Chondrocyte (in vitro differentiated cells): ENCODE measurements at regions not wholly inside any gene's neighbourhood (a gene's known extent, or its start where the extent isn't known, plus 50 kb on each side); places are given as distances from the start of the nearest gene placed in this dataset.

ENCODE experiments used
- DNase-seq: peaks from one replicate; pipeline ENCODE4 v3.0.0; 2021; ENCODE audit warnings: mixed read lengths, low spot score
- H3K27ac Mint-ChIP-seq: one replicate; pipeline ENCODE4 v1.8.0; 2021; ENCODE audit warnings: mild to moderate bottlenecking, moderate library complexity, mixed read lengths; ENCODE audit not compliant: unreplicated experiment
- H3K27me3 Mint-ChIP-seq: 2 replicates; pipeline ENCODE4 v1.8.0; 2021; ENCODE audit warnings: low read depth, mixed read lengths
- H3K36me3 Mint-ChIP-seq: 2 replicates; pipeline ENCODE4 v1.8.0; 2021; ENCODE audit warnings: low read depth, mixed read lengths
- H3K4me1 Mint-ChIP-seq: 2 replicates; pipeline ENCODE4 v1.8.0; 2021; ENCODE audit warnings: low read depth, mild to moderate bottlenecking, mixed read lengths
- H3K4me3 Mint-ChIP-seq: one replicate; pipeline ENCODE4 v1.8.0; 2021; ENCODE audit warnings: mild to moderate bottlenecking, moderate library complexity, mixed read lengths; ENCODE audit not compliant: unreplicated experiment
- H3K9me3 Mint-ChIP-seq: 2 replicates; pipeline ENCODE4 v1.8.0; 2021; ENCODE audit warnings: low read depth, mixed read lengths
- CTCF ChIP-seq: fragments of 200-600 bp; sonication (generic); IDR thresholded peaks from 2 replicates; pipeline ENCODE4 v1.5.0; 2021; ENCODE audit warnings: antibody characterized with exemption, mild to moderate bottlenecking, moderate library complexity

- Mint-ChIP-seq H3K27ac (no peak overlapping the region), H3K9me3 (no peaks in the 10 kb centered on the region), H3K4me1 (peaks cover 8% of the 10 kb centered on the region), H3K27me3 (no peaks in the 10 kb centered on the region), H3K4me3 (no peak overlapping the region), H3K36me3 (peaks cover 2% of the 10 kb centered on the region)
- DNase-seq, result no peak
- no peak for TF ChIP-seq CTCF
Observed at GRCh38 chr1:178577882-178578281, 65.0 kb downstream of the TEX35 start.

GRCh38 chr1:178578541-178578940 lies 65.6 kb downstream of the TEX35 start:
- Mint-ChIP-seq H3K4me3 (no peak overlapping the region), H3K9me3 (no peaks in the 10 kb centered on the region), H3K4me1 (peaks cover 8% of the 10 kb centered on the region), H3K36me3 (peaks cover 2% of the 10 kb centered on the region), H3K27me3 (no peaks in the 10 kb centered on the region), H3K27ac (no peak overlapping the region)
- TF ChIP-seq CTCF, result no peak
- no peak for DNase-seq

- no peaks in the 10 kb centered on the region for H3K36me3 Mint-ChIP-seq
- no peak overlapping the region for H3K4me3 Mint-ChIP-seq
- H3K4me1 Mint-ChIP-seq, result peaks cover 8% of the 10 kb centered on the region
- DNase-seq, result no peak
- H3K9me3 Mint-ChIP-seq, result no peaks in the 10 kb centered on the region
- no peaks in the 10 kb centered on the region for H3K27me3 Mint-ChIP-seq
- TF ChIP-seq CTCF, result no peak
- H3K27ac Mint-ChIP-seq, result no peak overlapping the region
Observed at GRCh38 chr1:178579095-178579494, 66.2 kb downstream of the TEX35 start.

GRCh38 chr1:178579562-178579961 lies 66.7 kb downstream of the TEX35 start:
- no peaks in the 10 kb centered on the region for H3K9me3 Mint-ChIP-seq
- TF ChIP-seq CTCF, result no peak
- DNase-seq, result no peak
- no peaks in the 10 kb centered on the region for H3K27me3 Mint-ChIP-seq
- H3K4me1 Mint-ChIP-seq, result peaks cover 8% of the 10 kb centered on the region
- H3K27ac Mint-ChIP-seq, result no peak overlapping the region
- H3K4me3 Mint-ChIP-seq, result no peak overlapping the region
- H3K36me3 Mint-ChIP-seq, result no peaks in the 10 kb centered on the region

DNA sequence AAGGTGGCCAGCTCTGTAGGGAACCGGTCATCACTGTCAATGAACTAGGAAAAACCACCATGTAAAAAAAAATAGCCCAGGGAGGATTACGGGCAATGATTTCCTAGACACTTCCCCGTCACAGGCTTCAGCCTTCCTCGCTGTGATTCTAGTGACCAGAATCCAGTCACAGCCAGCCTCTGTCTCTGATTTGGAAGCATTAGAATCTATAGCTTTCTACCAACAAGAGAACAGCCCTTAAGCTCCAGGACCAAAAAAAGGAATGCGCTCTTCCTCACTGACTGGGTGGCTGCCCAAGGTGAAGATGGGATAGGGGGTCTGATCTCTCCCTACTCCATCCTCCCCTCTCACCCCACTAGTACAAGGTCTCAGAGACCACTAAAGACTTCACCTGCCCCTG lies 67.2 kb downstream of the TEX35 start:
- peaks cover 8% of the 10 kb centered on the region for H3K4me1 Mint-ChIP-seq
- no peaks in the 10 kb centered on the region for H3K36me3 Mint-ChIP-seq
- H3K4me3 Mint-ChIP-seq, result no peak overlapping the region
- no peaks in the 10 kb centered on the region for H3K27me3 Mint-ChIP-seq
- DNase-seq, result no peak
- TF ChIP-seq CTCF, result no peak
- H3K9me3 Mint-ChIP-seq, result no peaks in the 10 kb centered on the region
- H3K27ac Mint-ChIP-seq, result no peak overlapping the region
